ENCODE measurements at regions not wholly inside any gene's neighbourhood (a gene's known extent, or its start where the extent isn't known, plus 50 kb on each side); places are given as distances from the start of the nearest gene placed in this dataset.

GRCh38 chr9:135256581-135257354, 169.3 kb downstream of the OLFM1 start:
- Histone ChIP-seq H3K9me2 (replicated peaks; ENCODE audit: insufficient read depth) (no peaks in the 10 kb centered on the region), H3K27ac (no peak overlapping the region), H3K4me3 (no peak overlapping the region), H4K20me1 (ENCODE audit: insufficient read depth, poor library complexity, severe bottlenecking) (no peaks in the 10 kb centered on the region), H3K79me2 (no peaks in the 10 kb centered on the region), H3K36me3 (replicated peaks; ENCODE audit: insufficient read depth, low read depth) (no peaks in the 10 kb centered on the region), H3K4me1 (ENCODE audit: insufficient read depth) (no peaks in the 10 kb centered on the region), H3K27me3 (peaks cover 11% of the 10 kb centered on the region), H2AFZ (no peak overlapping the region), H3K9me3 (ENCODE audit: low read depth) (no peaks in the 10 kb centered on the region), H3K4me2 (no peak overlapping the region)
- TF ChIP-seq, protein P1, sequence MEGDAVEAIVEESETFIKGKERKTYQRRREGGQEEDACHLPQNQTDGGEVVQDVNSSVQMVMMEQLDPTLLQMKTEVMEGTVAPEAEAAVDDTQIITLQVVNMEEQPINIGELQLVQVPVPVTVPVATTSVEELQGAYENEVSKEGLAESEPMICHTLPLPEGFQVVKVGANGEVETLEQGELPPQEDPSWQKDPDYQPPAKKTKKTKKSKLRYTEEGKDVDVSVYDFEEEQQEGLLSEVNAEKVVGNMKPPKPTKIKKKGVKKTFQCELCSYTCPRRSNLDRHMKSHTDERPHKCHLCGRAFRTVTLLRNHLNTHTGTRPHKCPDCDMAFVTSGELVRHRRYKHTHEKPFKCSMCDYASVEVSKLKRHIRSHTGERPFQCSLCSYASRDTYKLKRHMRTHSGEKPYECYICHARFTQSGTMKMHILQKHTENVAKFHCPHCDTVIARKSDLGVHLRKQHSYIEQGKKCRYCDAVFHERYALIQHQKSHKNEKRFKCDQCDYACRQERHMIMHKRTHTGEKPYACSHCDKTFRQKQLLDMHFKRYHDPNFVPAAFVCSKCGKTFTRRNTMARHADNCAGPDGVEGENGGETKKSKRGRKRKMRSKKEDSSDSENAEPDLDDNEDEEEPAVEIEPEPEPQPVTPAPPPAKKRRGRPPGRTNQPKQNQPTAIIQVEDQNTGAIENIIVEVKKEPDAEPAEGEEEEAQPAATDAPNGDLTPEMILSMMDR (IDR thresholded peaks at IDR 0.05; ENCODE audit: poor library complexity), result no peak
- TF ChIP-seq EZH2 (IDR thresholded peaks at IDR 0.05; ENCODE audit: borderline replicate concordance) (no peak), EZH2phosphoT487 (IDR thresholded peaks at IDR 0.05; ENCODE audit: low read depth, severe bottlenecking, unreplicated experiment) (no peak)
- DNase-seq (ENCODE audit: low spot score), result no peak
- 85% methylated on average over 26 of the region's 26 CpGs for WGBS (ENCODE audit: low lambda C conversion rate, missing lambda C conversion rate)

- Histone ChIP-seq H3K36me3 (replicated peaks; ENCODE audit: insufficient read depth, low read depth) (no peaks in the 10 kb centered on the region), H3K27me3 (peaks cover 11% of the 10 kb centered on the region), H3K27ac (no peak overlapping the region), H3K9me2 (replicated peaks; ENCODE audit: insufficient read depth) (no peaks in the 10 kb centered on the region), H3K4me2 (no peak overlapping the region), H2AFZ (no peak overlapping the region), H3K79me2 (no peaks in the 10 kb centered on the region), H3K4me3 (no peak overlapping the region), H3K4me1 (ENCODE audit: insufficient read depth) (no peaks in the 10 kb centered on the region), H4K20me1 (ENCODE audit: insufficient read depth, poor library complexity, severe bottlenecking) (no peaks in the 10 kb centered on the region), H3K9me3 (ENCODE audit: low read depth) (no peaks in the 10 kb centered on the region)
- no peak for DNase-seq (ENCODE audit: low spot score)
- TF ChIP-seq EZH2phosphoT487 (IDR thresholded peaks at IDR 0.05; ENCODE audit: low read depth, severe bottlenecking, unreplicated experiment) (no peak), EZH2 (IDR thresholded peaks at IDR 0.05; ENCODE audit: borderline replicate concordance) (no peak)
- TF ChIP-seq, protein P1 (IDR thresholded peaks at IDR 0.05; ENCODE audit: poor library complexity), result no peak
- 92% methylated on average over 19 of the region's 23 CpGs for WGBS (ENCODE audit: low lambda C conversion rate, missing lambda C conversion rate)
Observed at GRCh38 chr9:135258461-135258860, 171.0 kb downstream of the OLFM1 start.

- Histone ChIP-seq H3K4me1 (ENCODE audit: insufficient read depth) (no peaks in the 10 kb centered on the region), H4K20me1 (ENCODE audit: insufficient read depth, poor library complexity, severe bottlenecking) (no peaks in the 10 kb centered on the region), H3K27me3 (peaks cover 6% of the 10 kb centered on the region), H3K79me2 (no peaks in the 10 kb centered on the region), H2AFZ (no peak overlapping the region), H3K36me3 (replicated peaks; ENCODE audit: insufficient read depth, low read depth) (no peaks in the 10 kb centered on the region), H3K27ac (no peak overlapping the region), H3K4me2 (no peak overlapping the region), H3K4me3 (no peak overlapping the region), H3K9me2 (replicated peaks; ENCODE audit: insufficient read depth) (no peaks in the 10 kb centered on the region), H3K9me3 (ENCODE audit: low read depth) (no peaks in the 10 kb centered on the region)
- WGBS (ENCODE audit: low lambda C conversion rate, missing lambda C conversion rate), result 92% methylated on average over 10 of the region's 19 CpGs
- no peak for DNase-seq (ENCODE audit: low spot score)
- TF ChIP-seq, protein P1 (IDR thresholded peaks at IDR 0.05; ENCODE audit: poor library complexity), result no peak
- TF ChIP-seq EZH2 (IDR thresholded peaks at IDR 0.05; ENCODE audit: borderline replicate concordance) (no peak), EZH2phosphoT487 (IDR thresholded peaks at IDR 0.05; ENCODE audit: low read depth, severe bottlenecking, unreplicated experiment) (no peak)
Observed at GRCh38 chr9:135259273-135259672, 171.8 kb downstream of the OLFM1 start.
